ENCODE measurements at regions not wholly inside any gene's neighbourhood (a gene's known extent, or its start where the extent isn't known, plus 50 kb on each side); places are given as distances from the start of the nearest gene placed in this dataset.

GRCh38 chr11:111097191-111097590, 148.3 kb upstream of the POU2AF2 start (continued):
- TF ChIP-seq ZNF423 (tag by site-specific recombination; IDR thresholded peaks at IDR 0.05) (no peak), ZSCAN18 (tag by site-specific recombination; IDR thresholded peaks at IDR 0.05) (no peak), ZNF398 (tag by site-specific recombination; IDR thresholded peaks at IDR 0.05) (no peak), HOXD13 (CRISPR knock-in tag; IDR thresholded peaks at IDR 0.05; ENCODE audit: borderline replicate concordance) (no peak), ZNF626 (tag by site-specific recombination; IDR thresholded peaks at IDR 0.05) (no peak), ZNF140 (tag by site-specific recombination; IDR thresholded peaks at IDR 0.05) (no peak), ZFP3 (tag by site-specific recombination; IDR thresholded peaks at IDR 0.05; ENCODE audit: low read depth) (no peak), ZNF521 (tag by site-specific recombination; IDR thresholded peaks at IDR 0.05) (no peak)

GRCh38 chr11:111095327-111095726, 150.2 kb upstream of the POU2AF2 start:
- POLR2A ChIA-PET: no interaction called here
- TF ChIP-seq, protein P1, sequence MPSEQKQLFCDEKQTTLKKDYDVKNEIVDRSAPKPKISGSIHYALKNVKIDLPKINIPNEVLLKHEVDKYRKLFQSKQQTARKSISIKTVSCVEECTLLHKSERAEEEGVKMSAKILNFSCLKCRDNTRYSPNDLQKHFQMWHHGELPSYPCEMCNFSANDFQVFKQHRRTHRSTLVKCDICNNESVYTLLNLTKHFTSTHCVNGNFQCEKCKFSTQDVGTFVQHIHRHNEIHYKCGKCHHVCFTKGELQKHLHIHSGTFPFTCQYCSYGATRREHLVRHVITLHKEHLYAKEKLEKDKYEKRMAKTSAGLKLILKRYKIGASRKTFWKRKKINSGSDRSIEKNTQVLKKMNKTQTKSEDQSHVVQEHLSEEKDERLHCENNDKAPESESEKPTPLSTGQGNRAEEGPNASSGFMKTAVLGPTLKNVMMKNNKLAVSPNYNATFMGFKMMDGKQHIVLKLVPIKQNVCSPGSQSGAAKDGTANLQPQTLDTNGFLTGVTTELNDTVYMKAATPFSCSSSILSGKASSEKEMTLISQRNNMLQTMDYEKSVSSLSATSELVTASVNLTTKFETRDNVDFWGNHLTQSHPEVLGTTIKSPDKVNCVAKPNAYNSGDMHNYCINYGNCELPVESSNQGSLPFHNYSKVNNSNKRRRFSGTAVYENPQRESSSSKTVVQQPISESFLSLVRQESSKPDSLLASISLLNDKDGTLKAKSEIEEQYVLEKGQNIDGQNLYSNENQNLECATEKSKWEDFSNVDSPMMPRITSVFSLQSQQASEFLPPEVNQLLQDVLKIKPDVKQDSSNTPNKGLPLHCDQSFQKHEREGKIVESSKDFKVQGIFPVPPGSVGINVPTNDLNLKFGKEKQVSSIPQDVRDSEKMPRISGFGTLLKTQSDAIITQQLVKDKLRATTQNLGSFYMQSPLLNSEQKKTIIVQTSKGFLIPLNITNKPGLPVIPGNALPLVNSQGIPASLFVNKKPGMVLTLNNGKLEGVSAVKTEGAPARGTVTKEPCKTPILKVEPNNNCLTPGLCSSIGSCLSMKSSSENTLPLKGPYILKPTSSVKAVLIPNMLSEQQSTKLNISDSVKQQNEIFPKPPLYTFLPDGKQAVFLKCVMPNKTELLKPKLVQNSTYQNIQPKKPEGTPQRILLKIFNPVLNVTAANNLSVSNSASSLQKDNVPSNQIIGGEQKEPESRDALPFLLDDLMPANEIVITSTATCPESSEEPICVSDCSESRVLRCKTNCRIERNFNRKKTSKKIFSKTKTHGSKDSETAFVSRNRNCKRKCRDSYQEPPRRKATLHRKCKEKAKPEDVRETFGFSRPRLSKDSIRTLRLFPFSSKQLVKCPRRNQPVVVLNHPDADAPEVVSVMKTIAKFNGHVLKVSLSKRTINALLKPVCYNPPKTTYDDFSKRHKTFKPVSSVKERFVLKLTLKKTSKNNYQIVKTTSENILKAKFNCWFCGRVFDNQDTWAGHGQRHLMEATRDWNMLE (tag by site-specific recombination; conservative IDR thresholded peaks at IDR 0.05; ENCODE audit: low read depth): no peak
- TF ChIP-seq ZNF140 (tag by site-specific recombination; IDR thresholded peaks at IDR 0.05) (no peak), ZBTB44 (tag by site-specific recombination; IDR thresholded peaks at IDR 0.05) (no peak), ZNF214 (tag by site-specific recombination; IDR thresholded peaks at IDR 0.05; ENCODE audit: borderline replicate concordance) (no peak), ZNF488 (tag by site-specific recombination; IDR thresholded peaks at IDR 0.05) (no peak), ATF2 (tag by site-specific recombination; IDR thresholded peaks at IDR 0.05; ENCODE audit: low read depth) (no peak), ZNF660 (tag by site-specific recombination; IDR thresholded peaks at IDR 0.05) (no peak), ZNF544 (tag by site-specific recombination; IDR thresholded peaks at IDR 0.05) (no peak), ZNF132 (tag by site-specific recombination; IDR thresholded peaks at IDR 0.05; ENCODE audit: borderline replicate concordance) (no peak), ELK4 (IDR thresholded peaks at IDR 0.05; ENCODE audit: borderline replicate concordance, low read depth, low read length) (no peak)
- TF ChIP-seq, protein P2, sequence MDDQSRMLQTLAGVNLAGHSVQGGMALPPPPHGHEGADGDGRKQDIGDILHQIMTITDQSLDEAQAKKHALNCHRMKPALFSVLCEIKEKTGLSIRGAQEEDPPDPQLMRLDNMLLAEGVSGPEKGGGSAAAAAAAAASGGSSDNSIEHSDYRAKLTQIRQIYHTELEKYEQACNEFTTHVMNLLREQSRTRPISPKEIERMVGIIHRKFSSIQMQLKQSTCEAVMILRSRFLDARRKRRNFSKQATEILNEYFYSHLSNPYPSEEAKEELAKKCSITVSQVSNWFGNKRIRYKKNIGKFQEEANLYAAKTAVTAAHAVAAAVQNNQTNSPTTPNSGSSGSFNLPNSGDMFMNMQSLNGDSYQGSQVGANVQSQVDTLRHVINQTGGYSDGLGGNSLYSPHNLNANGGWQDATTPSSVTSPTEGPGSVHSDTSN (CRISPR knock-in tag; IDR thresholded peaks at IDR 0.05): no peak

More at GRCh38 chr11:111095327-111095726, 150.2 kb upstream of the POU2AF2 start:
- CTCF ChIA-PET: no interaction called here
- H3K9me3 ChIP-seq (ENCODE audit: control insufficient read depth, insufficient read depth, low read depth, low read length): no peaks in the 10 kb centered on the region
- no peaks in the 10 kb centered on the region for H3K36me3 ChIP-seq (ENCODE audit: control insufficient read depth in 2 of 2, insufficient read depth in 1 of 2, low read length in 2 of 2)
- H3K4me1 ChIP-seq (ENCODE audit: control insufficient read depth, insufficient read depth, low read length): no peaks in the 10 kb centered on the region
- no peak overlapping the region for H3K27ac ChIP-seq (ENCODE audit: extremely low read depth, low read depth, low read length)
- H3K4me3 ChIP-seq (ENCODE audit: low read depth, low read length): no peak overlapping the region
